GM21447 (cell line): ENCODE measurements at regions not wholly inside any gene's neighbourhood (a gene's known extent, or its start where the extent isn't known, plus 50 kb on each side); places are given as distances from the start of the nearest gene placed in this dataset.
A peak's percentile ranks its signal among the peaks of the same experiment; 100 is the strongest.
"Not testable (repeated sequence)": the region's sequence is repeated elsewhere in the genome, so short reads cannot be mapped to it uniquely, and the experiment has no call there.

Experiments used
- ATAC-seq: cut with Tn5 transposase; IDR thresholded peaks from one replicate; pipeline ENCODE4 v1.9.1; 2021; ENCODE audit not compliant: unreplicated experiment

DNA sequence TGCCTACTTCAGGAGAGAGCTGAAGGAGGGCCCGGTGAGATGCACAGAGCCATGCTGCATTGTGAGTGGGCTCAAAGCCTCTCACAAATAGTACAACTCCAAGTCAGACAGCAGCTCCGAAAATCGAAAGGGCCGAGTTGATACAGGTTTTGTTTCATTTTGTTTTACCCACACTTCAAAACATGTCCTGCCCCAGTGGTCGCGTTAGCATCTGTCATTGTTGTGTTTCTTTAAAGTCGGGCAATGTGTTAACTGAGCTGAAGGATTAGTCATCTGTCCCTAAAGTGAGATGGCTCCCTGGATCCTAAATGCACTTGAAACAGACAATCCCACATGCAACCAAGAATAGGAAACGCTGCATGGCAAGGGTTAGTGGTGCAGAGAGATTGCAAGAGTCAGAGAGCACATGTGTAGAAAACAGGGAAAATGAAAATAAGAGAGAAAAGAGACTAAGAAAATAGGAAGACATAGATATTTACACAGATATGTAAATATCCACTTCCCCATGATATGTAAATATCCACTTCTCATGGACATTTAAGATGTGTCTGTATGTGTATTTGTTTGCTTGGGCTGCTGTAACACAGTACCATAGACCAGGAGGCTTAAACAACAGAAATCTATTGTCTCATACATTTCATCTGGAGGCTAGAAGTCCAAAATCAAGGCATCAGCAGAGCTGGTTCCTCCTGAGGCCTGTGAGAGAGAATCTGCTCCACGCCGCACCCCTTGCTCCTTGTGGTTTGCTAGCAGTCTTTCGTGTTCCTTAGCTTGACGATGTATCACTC lies 131.4 kb upstream of the RAB4A start:
- peak; percentile 53 for ATAC-seq

- no peak for ATAC-seq
These were observed 130.9 kb upstream of the RAB4A start for GRCh38 chr1:229140119-229140396.

DNA sequence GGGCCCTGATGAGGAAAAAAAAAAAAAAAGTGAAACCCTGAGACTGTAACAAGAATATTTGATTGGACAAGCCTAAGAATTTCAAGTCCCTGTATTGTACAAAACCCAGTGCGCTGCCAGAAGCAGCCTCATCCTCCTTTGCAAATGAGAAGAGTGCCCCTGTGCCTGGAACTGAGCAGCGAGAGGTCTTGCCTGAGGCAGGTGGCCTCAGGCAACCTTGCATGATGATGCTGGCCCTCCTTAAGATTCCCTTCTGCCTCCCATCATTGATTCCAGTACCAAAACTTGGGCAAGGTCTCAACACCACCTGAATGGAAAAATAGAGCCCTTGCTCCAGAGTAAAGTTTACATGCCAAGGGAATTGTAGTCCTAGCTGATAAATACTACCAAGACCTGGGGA lies 129.6 kb upstream of the RAB4A start:
- ATAC-seq: no peak

DNA sequence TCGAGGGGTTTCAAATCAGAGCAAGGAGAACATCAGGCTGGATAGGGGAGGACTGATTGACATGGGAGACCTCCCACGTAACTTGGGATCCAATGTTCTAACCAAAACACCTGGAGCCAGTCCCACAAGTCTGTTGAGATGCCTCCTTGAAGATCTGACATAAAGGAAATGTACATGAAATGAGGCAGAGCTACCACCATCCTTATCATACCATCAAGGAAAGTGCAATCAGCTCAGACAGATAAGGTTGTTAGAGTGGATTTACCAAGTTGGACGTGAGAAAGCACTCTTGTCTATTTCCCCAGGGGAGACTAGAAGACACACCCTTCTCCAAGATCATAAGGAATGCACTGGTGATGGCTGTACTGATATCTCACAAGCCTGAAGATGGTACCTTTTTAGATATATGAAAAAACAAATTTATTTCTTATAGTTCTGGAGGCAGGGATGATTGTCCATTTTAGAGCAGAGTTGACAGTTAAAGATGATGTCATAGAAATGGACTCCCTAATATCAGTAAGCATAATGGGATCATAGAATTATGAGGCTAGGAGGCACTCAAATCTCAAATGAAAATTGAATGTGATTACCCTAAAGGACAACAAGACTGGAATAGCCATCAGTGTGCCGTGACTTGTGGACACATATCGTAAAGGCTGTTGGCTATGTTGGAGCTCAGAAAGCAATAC lies 129.1 kb upstream of the RAB4A start:
- ATAC-seq: no peak

GRCh38 chr1:229142471-229142870 lies 128.4 kb upstream of the RAB4A start:
- no peak for ATAC-seq

GRCh38 chr1:229146647-229147046 lies 124.3 kb upstream of the RAB4A start:
- ATAC-seq: no peak

DNA sequence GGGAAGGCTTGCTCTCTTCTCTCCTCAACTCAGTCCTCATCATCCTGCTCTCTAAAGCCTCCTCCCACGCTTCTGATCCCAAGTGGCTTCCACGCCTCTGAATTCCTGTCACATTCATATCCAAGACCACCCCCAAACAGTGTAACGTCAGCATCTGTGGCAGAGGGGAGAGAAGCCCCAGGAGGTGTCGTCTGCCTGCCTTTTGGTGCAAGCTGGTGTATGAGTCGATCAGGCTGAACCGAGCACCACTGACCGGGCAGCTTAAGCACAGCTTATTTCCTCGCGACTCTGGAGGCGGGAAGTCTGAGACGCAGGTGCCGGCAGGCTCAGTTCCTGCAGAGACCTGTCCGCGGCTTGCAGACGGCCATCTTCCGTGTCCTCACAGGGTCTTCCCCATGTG lies 123.8 kb upstream of the RAB4A start:
- ATAC-seq: no peak

GRCh38 chr1:229148041-229148671 lies 122.8 kb upstream of the RAB4A start:
- ATAC-seq: no peak

- ATAC-seq: no peak
These were observed 122.2 kb upstream of the RAB4A start for GRCh38 chr1:229148743-229149142.

DNA sequence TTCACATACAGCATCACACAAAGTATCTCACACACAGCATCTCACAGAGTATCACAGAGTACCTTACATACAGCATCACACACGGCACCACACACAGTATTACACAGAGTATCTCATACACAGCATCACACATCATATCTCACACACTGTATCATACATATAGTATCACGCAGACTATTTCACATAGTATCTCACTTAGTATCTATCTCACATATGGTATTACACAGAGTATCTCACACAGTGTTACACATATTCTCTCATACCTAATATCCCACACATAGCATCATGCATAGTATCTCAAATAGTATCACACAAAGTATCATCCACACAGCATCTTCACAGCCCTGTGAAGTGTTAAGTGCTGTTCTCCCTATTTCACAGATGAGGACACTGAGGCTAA lies 121.5 kb upstream of the RAB4A start:
- no peak for ATAC-seq

DNA sequence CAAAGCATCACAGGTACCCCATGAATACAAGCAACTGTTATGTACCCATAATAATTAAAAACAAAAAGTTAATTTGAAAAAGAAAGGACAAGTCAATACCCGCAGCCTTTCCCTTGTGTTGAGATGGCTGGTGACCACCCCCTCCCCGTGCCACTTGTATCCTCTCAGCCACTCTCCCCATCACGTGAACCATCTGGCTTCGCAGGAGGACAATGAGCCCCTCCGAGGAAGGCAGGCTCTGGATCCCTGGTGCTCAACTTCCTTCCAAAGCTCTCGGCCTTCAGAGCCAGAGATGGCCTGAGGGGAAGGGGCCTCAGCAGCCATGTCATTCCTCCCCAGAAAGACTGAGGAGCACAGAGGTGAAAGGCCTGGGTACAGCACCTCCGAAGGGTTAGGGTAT lies 120.4 kb upstream of the RAB4A start:
- ATAC-seq: no peak

GRCh38 chr1:229151412-229151811 lies 119.5 kb upstream of the RAB4A start:
- ATAC-seq: not testable (repeated sequence)

- ATAC-seq: no peak
These were observed 118.6 kb upstream of the RAB4A start for GRCh38 chr1:229152311-229152710.

- no peak for ATAC-seq
These were observed 116.9 kb upstream of the RAB4A start for GRCh38 chr1:229153955-229154548.

GRCh38 chr1:229154811-229155210 lies 116.1 kb upstream of the RAB4A start:
- ATAC-seq: no peak

GRCh38 chr1:229155472-229155871 lies 115.4 kb upstream of the RAB4A start:
- no peak for ATAC-seq

- no peak for ATAC-seq
These were observed 114.0 kb upstream of the RAB4A start for GRCh38 chr1:229156872-229157271.

DNA sequence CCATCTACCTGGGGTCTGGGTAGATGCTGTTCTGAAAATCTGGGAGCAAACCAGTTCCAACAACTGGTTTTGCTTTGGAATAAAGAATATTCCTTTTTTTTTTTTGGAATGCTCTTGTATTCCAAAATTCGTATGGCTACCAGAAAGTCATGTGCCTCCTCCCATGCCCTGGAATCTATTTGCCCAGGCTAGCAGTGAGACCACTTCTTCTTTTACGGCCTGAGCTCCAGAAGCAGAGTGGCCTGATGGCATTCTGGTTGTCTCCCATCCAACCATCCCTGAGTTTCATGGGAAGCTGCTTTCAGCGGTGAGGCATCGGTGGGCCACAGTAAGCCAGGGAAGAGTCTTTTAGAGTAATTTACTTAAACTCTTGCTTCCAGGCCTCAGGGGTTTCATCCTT lies 113.4 kb upstream of the RAB4A start:
- no peak for ATAC-seq

DNA sequence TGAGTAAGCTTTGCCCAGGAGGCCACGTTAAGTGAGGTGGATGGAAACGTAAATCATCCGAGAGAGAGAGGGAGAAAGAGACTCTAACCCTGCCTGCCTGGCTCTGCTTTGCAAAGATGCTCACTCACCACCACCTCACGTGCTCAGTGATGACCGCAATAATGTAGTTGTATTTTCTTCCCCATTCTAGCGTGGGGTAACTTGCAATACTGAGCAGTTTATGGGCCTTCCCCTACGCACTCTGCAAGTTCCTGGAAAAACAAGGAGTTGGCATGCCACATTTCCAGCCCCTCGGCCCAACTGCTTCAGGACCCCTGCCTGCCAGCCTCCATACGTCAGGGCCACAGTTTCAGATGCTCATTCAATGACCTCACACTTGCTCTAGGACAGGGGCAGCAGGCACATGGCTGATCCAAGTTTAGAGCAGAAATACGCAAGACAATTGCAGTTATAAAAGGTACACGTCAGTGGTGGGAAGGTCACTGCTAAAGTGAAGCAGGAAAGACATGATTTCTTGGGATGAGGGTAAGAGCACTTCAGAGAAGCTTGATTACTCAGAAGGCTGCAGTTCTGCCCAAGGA lies 112.5 kb upstream of the RAB4A start:
- no peak for ATAC-seq

- no peak for ATAC-seq
These were observed 112.0 kb upstream of the RAB4A start for GRCh38 chr1:229158927-229159326.

- no peak for ATAC-seq
These were observed 111.0 kb upstream of the RAB4A start for GRCh38 chr1:229159668-229160544.
